ENCODE measurements at regions not wholly inside any gene's neighbourhood (a gene's known extent, or its start where the extent isn't known, plus 50 kb on each side); places are given as distances from the start of the nearest gene placed in this dataset.
"Not testable (repeated sequence)": the region's sequence is repeated elsewhere in the genome, so short reads cannot be mapped to it uniquely, and the experiment has no call there.

GRCh38 chr1:224562881-224563280 lies 53.2 kb upstream of the CNIH3 start:
- not testable (repeated sequence) for DNase-seq (ENCODE audit: low spot score); H3K27ac Mint-ChIP-seq; H3K4me3 Mint-ChIP-seq; H3K4me1 ChIP-seq (ENCODE audit: insufficient read depth); H3K27me3 ChIP-seq (ENCODE audit: insufficient read depth); H3F3A ChIP-seq (replicated peaks; ENCODE audit: low read depth); H4K20me1 ChIP-seq (replicated peaks; ENCODE audit: insufficient read depth); H3K4me3 ChIP-seq; H2AFZ ChIP-seq; ATAC-seq; H3K4me2 ChIP-seq; H3K36me3 ChIP-seq (ENCODE audit: insufficient read depth); H3K27me3 Mint-ChIP-seq (ENCODE audit: insufficient read depth, low read depth, poor library complexity); H3K4me1 Mint-ChIP-seq; H3K79me2 ChIP-seq (replicated peaks; ENCODE audit: insufficient read depth); H3K27ac ChIP-seq (ENCODE audit: low read depth)
- peaks cover 17% of the 10 kb centered on the region for H3K36me3 Mint-ChIP-seq (ENCODE audit: low read depth)
- H3K9me2 ChIP-seq (ENCODE audit: insufficient read depth), result peaks cover 12% of the 10 kb centered on the region
- peaks cover 18% of the 10 kb centered on the region for H3K9me3 Mint-ChIP-seq

GRCh38 chr1:224563666-224564065 lies 52.5 kb upstream of the CNIH3 start:
- H3K4me3 ChIP-seq, result no peak overlapping the region
- no peak overlapping the region for H3K27ac ChIP-seq (ENCODE audit: low read depth)
- no peaks in the 10 kb centered on the region for H3K27me3 ChIP-seq (ENCODE audit: insufficient read depth)
- peaks cover 4% of the 10 kb centered on the region for H3K27me3 Mint-ChIP-seq (ENCODE audit: insufficient read depth, low read depth, poor library complexity)
- no peak overlapping the region for H3K4me3 Mint-ChIP-seq
- peaks cover 17% of the 10 kb centered on the region for H3K36me3 Mint-ChIP-seq (ENCODE audit: low read depth)
- no peak overlapping the region for H2AFZ ChIP-seq
- no peak overlapping the region for H3K4me2 ChIP-seq
- peaks cover 12% of the 10 kb centered on the region for H3K9me2 ChIP-seq (ENCODE audit: insufficient read depth)
- DNase-seq (ENCODE audit: low spot score) (no peak), ATAC-seq (no peak)
- H3K36me3 ChIP-seq (ENCODE audit: insufficient read depth), result no peaks in the 10 kb centered on the region; the same call in 1 of the 2 replicates
- no peaks in the 10 kb centered on the region for H3K79me2 ChIP-seq (replicated peaks; ENCODE audit: insufficient read depth)
- H3K4me1 ChIP-seq (ENCODE audit: insufficient read depth), result no peaks in the 10 kb centered on the region
- H3K27ac Mint-ChIP-seq, result no peak overlapping the region
- no peaks in the 10 kb centered on the region for H3F3A ChIP-seq (replicated peaks; ENCODE audit: low read depth)
- H3K4me1 Mint-ChIP-seq, result no peaks in the 10 kb centered on the region; the same call in 2 of the 3 replicates
- peaks cover 18% of the 10 kb centered on the region for H3K9me3 Mint-ChIP-seq
- H4K20me1 ChIP-seq (replicated peaks; ENCODE audit: insufficient read depth), result no peaks in the 10 kb centered on the region
- TF ChIP-seq NANOG (IDR thresholded peaks at IDR 0.05; ENCODE audit: borderline replicate concordance) (no peak), POLR2AphosphoS5 (IDR thresholded peaks at IDR 0.05; ENCODE audit: low read depth) (no peak), ZNF114 (CRISPR knock-in tag; IDR thresholded peaks at IDR 0.05) (no peak), JUNB (IDR thresholded peaks at IDR 0.05; ENCODE audit: unreplicated experiment) (no peak), EZH2phosphoT487 (IDR thresholded peaks at IDR 0.05; ENCODE audit: unreplicated experiment) (no peak), REST (IDR thresholded peaks at IDR 0.05; ENCODE audit: unreplicated experiment) (no peak), ZNF331 (CRISPR knock-in tag; IDR thresholded peaks at IDR 0.05; ENCODE audit: low read depth) (no peak), ZNF462 (CRISPR knock-in tag; IDR thresholded peaks at IDR 0.05) (no peak), ETS1 (IDR thresholded peaks at IDR 0.05) (no peak), CTCF (conservative IDR thresholded peaks at IDR 0.05; ENCODE audit: low read depth in 2 of 2) (no peak)
